ENCODE measurements at regions not wholly inside any gene's neighbourhood (a gene's known extent, or its start where the extent isn't known, plus 50 kb on each side); places are given as distances from the start of the nearest gene placed in this dataset.

DNA sequence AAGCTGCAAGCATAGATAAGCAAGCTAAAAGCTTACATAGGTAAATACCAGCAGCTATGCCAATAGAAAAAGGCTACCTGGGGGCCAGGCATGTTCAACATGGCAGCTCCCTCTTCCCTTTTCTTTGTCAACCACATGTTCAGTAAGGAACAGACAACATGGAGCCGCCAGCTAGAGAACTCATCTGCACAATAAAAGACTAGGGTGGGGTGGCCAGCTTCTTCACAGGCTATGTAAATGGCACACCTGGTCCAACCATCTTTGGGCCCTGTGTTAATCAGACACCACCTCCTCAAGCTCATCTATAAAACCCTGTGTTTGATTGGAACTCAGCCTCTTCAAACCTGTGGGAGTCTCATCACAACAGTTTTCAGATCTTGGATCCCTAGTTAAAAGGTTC, 129.7 kb upstream of the TMPO start:
- H3K4me1 Mint-ChIP-seq = no peaks in the 10 kb centered on the region
- peaks cover 2% of the 10 kb centered on the region for H3K36me3 Mint-ChIP-seq (ENCODE audit: low read depth)
- no peaks in the 10 kb centered on the region for H3K9me3 ChIP-seq (ENCODE audit: control insufficient read depth, low read length, poor library complexity, severe bottlenecking)
- no peak for DNase-seq
- no peak overlapping the region for H3K27ac Mint-ChIP-seq
- no peak overlapping the region for H3K4me3 Mint-ChIP-seq
- peaks cover 39% of the 10 kb centered on the region for H3K27me3 Mint-ChIP-seq
- ATAC-seq = no peak

DNA sequence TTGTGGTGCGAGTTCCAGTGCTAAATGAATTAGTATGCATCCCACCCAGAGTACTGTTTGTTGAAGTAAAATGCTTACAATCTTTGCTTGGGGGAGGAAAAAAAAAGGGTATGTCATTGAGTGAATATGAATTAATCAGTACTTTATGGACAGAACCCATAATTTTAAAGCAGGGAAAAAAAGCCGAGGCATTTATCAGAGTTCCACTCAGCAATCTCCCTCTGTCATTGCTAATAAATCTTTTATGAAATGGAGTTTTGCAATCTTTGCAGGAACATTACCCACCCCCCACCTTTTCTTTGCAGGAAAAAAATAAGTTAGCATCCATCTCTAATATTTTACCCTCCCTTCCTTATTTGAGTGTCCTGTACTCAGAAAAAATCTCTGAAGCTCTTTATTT, 127.9 kb upstream of the TMPO start:
- no peak overlapping the region for H3K27ac Mint-ChIP-seq
- ATAC-seq = no peak
- peaks cover 3% of the 10 kb centered on the region for H3K4me1 Mint-ChIP-seq
- peaks cover 4% of the 10 kb centered on the region for H3K36me3 Mint-ChIP-seq (ENCODE audit: low read depth)
- peaks cover 43% of the 10 kb centered on the region for H3K27me3 Mint-ChIP-seq
- H3K4me3 Mint-ChIP-seq = no peak overlapping the region
- no peaks in the 10 kb centered on the region for H3K9me3 ChIP-seq (ENCODE audit: control insufficient read depth, low read length, poor library complexity, severe bottlenecking)
- no peak for DNase-seq

DNA sequence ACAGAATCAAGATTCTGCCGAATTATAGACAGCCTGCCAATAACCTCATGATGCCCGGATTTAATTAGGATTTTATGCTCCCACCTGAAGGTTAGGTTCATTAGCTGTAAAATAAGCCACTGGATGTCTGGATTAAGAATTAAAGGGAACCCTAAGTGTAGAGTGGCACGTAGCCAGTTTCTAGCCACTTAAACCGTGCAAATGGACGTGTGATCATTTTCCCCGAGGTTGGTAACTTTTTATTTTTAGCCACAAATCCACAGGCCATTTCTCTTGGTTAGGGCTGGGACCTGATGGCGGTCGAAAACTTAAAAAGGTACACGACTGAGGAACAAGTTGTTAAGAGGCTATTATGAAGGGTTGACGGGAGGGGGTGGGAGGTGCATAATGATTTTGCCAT, 127.3 kb upstream of the TMPO start:
- no peaks in the 10 kb centered on the region for H3K9me3 ChIP-seq (ENCODE audit: control insufficient read depth, low read length, poor library complexity, severe bottlenecking)
- Mint-ChIP-seq H3K27me3 (peaks cover 47% of the 10 kb centered on the region), H3K4me1 (peaks cover 3% of the 10 kb centered on the region), H3K36me3 (ENCODE audit: low read depth) (peaks cover 4% of the 10 kb centered on the region), H3K27ac (no peak overlapping the region), H3K4me3 (no peak overlapping the region)
- ATAC-seq (no peak), DNase-seq (no peak)

DNA sequence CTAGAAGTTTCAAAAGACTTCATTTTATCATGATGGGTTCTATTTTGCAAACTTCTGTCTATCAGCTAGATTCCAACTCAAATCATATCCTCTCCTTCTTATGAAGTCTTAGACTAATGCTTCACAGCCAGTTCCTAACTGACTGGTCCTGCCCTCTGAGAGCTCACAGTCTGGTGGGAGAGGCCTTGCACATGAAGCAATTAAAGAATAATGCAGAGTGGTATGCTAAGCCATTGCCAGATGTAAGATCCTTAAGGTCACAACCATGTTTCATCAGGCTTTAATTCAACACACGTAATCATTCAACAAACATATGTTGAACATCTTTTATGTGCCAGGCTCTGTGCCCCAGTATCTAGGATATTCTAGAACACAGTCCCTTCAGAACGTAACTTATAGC, 125.8 kb upstream of the TMPO start:
- Mint-ChIP-seq H3K4me1 (peaks cover 3% of the 10 kb centered on the region), H3K27ac (no peak overlapping the region), H3K27me3 (peaks cover 46% of the 10 kb centered on the region)

DNA sequence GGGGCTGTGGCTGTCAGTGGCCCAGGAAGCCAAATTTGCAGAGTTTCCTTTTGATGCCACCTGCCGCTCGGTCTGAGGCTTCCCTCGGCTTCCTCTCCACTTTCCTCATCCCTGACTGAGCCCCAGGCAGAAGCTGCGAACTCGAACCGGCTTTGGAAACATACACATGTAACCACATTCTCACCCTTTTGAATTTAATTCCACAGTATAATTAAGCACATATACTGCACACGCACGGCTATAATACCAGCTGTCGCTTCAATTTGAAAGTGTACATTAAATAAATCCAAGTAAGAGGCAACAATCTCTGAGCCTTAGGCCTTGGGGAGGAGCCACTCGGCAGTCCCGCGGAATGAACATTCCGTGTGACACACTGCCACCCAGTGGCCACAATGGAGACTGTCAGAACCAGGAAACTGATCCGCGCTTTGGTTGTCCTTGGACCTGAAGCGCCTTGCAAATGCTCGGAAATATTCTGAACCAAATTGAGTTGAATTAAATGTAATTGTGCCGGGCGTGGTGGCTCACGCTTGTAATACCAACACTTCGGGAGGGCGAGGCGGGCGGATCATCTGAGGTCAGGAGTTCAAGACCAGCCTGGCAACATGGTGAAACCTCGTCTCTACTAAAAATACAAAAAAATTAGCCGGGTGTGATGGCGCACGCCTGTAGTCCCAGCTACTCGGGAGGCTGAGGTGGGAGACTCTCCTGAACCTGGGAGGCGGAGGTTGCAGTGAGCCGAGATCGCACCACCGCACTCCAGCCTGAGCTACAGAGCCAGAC, 117.9 kb upstream of the TMPO start:
- DNase-seq (peak; percentile 64 to 75 (median 67)), ATAC-seq (peak; percentile 96)
- H3K4me3 Mint-ChIP-seq = peak overlapping the region; percentile 94
- no peaks in the 10 kb centered on the region for H3K9me3 ChIP-seq (ENCODE audit: control insufficient read depth, low read length, poor library complexity, severe bottlenecking)
- peak overlapping the region; percentile 32 for H3K27ac Mint-ChIP-seq
- H3K36me3 Mint-ChIP-seq (ENCODE audit: low read depth) = no peaks in the 10 kb centered on the region
- peaks cover 4% of the 10 kb centered on the region for H3K27me3 Mint-ChIP-seq
- H3K4me1 Mint-ChIP-seq = peaks cover 16% of the 10 kb centered on the region

More for the DNA sequence above, 125.8 kb upstream of the TMPO start:
- no peak for DNase-seq
- peaks cover 4% of the 10 kb centered on the region for H3K36me3 Mint-ChIP-seq (ENCODE audit: low read depth)
- no peak overlapping the region for H3K4me3 Mint-ChIP-seq
- no peak for ATAC-seq
- no peaks in the 10 kb centered on the region for H3K9me3 ChIP-seq (ENCODE audit: control insufficient read depth, low read length, poor library complexity, severe bottlenecking)

DNA sequence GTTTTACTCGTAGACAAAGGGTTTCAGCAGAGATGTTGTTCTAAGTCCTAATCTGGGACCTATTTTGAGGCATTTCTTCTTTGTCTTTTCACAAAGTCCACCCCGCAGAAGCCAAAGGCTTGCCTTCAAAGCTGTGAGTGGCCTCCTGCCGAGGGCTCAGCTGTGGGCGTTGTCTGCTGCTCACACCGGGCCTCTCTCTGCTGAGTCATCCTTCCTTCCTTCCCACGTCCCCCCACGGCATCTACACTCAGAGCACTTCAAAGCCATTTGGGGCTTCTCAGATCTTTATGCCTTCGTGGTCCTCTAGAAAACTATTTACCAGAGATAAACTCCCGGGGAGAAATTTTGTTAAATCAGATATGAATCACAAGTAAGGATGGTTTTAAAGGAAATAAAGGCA, 115.9 kb upstream of the TMPO start:
- H3K27ac Mint-ChIP-seq = peak overlapping the region; percentile 39
- peak; percentile 65 for ATAC-seq
- no peaks in the 10 kb centered on the region for H3K27me3 Mint-ChIP-seq
- no peaks in the 10 kb centered on the region for H3K9me3 ChIP-seq (ENCODE audit: control insufficient read depth, low read length, poor library complexity, severe bottlenecking)
- DNase-seq = peak; percentile 7 to 32 (median 30)
- peaks cover 16% of the 10 kb centered on the region for H3K4me1 Mint-ChIP-seq
- H3K4me3 Mint-ChIP-seq = peak overlapping the region; percentile 50
- no peaks in the 10 kb centered on the region for H3K36me3 Mint-ChIP-seq (ENCODE audit: low read depth)

DNA sequence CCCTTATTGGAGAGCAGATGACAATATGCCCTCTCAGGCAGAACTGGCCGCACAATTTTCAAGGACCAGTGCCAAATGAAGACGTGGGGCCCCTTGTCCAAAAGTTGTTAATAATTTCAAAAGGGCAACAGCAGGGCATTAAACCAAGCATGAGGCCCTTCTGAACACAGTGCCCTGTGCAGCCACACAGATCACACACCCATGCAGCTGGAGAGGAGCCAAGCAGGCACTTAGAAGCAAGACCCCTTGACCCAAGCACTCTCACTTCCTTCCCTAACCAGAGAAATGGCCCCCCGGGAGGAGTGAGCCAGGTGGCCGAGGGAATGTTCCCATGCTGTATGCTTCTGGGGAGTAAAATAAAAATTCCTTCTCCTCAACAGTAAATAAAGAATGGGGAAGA, 114.0 kb upstream of the TMPO start:
- Mint-ChIP-seq H3K4me1 (peaks cover 24% of the 10 kb centered on the region), H3K4me3 (no peak overlapping the region), H3K27ac (no peak overlapping the region), H3K36me3 (ENCODE audit: low read depth) (no peaks in the 10 kb centered on the region), H3K27me3 (no peaks in the 10 kb centered on the region)
- ATAC-seq (no peak), DNase-seq (no peak)
- no peaks in the 10 kb centered on the region for H3K9me3 ChIP-seq (ENCODE audit: control insufficient read depth, low read length, poor library complexity, severe bottlenecking)

DNA sequence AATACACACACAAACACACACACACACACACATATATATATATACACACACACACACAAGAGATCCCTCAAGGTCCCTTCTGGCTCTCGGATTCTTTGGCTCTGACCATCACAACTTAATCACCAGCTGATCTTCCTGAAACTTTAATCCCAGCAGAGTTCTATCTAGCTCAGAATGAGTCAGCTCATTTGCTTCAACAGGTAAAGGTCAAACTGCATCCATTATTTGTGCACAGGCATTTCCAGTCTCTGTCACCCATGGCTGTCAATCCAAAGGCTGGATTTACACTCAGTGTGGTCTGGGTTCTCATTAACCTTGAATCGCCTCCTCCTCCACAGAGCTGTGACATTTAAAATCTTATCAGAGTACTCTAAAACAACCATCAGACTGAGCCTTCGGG, 113.3 kb upstream of the TMPO start:
- H3K4me3 Mint-ChIP-seq = no peak overlapping the region
- no peaks in the 10 kb centered on the region for H3K36me3 Mint-ChIP-seq (ENCODE audit: low read depth)
- DNase-seq (no peak), ATAC-seq (no peak)
- no peaks in the 10 kb centered on the region for H3K9me3 ChIP-seq (ENCODE audit: control insufficient read depth, low read length, poor library complexity, severe bottlenecking)
- peaks cover 23% of the 10 kb centered on the region for H3K4me1 Mint-ChIP-seq
- no peak overlapping the region for H3K27ac Mint-ChIP-seq
- H3K27me3 Mint-ChIP-seq = no peaks in the 10 kb centered on the region

DNA sequence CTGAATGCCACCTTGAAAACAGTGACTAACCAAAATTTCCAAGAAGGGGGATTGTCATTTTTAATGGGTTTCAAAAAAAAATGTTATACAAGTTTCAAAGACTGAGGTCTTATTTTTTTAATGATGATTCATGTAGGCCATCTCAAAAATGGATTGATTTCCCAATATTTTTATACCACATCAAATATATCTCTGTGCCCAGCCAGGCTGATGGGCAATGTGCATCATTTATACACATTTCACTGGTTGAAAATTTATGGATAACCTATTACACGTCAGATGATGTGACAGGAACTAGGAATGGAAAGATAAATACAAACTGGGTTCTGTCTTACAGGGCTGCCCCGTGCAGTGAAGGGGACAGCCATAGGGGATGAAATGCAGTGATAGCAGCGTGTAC, 112.7 kb upstream of the TMPO start:
- peaks cover 17% of the 10 kb centered on the region for H3K4me1 Mint-ChIP-seq
- ATAC-seq (no peak), DNase-seq (no peak)
- no peak overlapping the region for H3K4me3 Mint-ChIP-seq
- no peaks in the 10 kb centered on the region for H3K36me3 Mint-ChIP-seq (ENCODE audit: low read depth)
- H3K27ac Mint-ChIP-seq = no peak overlapping the region
- no peaks in the 10 kb centered on the region for H3K27me3 Mint-ChIP-seq
- H3K9me3 ChIP-seq (ENCODE audit: control insufficient read depth, low read length, poor library complexity, severe bottlenecking) = no peaks in the 10 kb centered on the region

DNA sequence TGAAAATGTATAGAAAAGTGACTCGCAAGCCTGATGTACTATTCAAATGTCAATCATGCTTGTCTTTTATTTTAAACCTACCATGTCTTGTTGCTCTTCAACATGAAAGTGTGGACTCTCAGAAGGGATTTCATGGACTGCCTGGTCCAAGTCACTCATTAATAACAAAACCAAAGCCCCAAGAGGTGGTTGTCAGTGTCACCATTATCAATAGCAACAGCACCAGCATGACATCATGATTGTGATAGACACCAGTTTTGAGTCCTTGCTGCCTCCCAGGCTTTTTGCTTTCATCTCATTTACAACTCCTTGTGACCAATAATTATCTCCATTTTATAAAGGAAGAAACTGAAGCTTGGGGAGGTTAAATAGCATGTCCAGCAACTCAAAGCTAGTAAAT, 112.0 kb upstream of the TMPO start:
- H3K9me3 ChIP-seq (ENCODE audit: control insufficient read depth, low read length, poor library complexity, severe bottlenecking) = no peaks in the 10 kb centered on the region
- DNase-seq (no peak), ATAC-seq (no peak)
- no peak overlapping the region for H3K4me3 Mint-ChIP-seq
- peaks cover under 1% of the 10 kb centered on the region for H3K36me3 Mint-ChIP-seq (ENCODE audit: low read depth)
- peaks cover 3% of the 10 kb centered on the region for H3K27me3 Mint-ChIP-seq
- H3K4me1 Mint-ChIP-seq = peaks cover 17% of the 10 kb centered on the region
- no peak overlapping the region for H3K27ac Mint-ChIP-seq

DNA sequence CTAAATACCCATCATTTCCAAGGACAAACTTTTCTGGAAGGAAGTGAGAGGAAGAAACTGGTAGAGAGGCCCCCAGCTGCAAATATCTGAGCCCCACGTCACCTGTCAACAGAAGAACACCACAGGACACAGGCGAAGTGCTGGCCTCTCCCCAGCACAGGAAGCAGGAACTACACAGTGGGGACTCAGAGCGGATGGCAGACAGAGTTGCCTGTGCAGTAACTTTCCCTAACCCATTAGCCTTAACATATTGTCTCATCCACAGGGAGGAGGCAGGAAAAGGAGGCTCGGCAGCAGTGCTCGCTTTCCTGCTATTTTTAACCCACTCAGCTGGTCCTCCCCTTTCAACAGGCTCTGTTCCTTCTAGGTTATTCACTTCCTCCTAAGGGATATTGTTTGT, 111.5 kb upstream of the TMPO start:
- no peak overlapping the region for H3K27ac Mint-ChIP-seq
- no peak for DNase-seq
- no peaks in the 10 kb centered on the region for H3K9me3 ChIP-seq (ENCODE audit: control insufficient read depth, low read length, poor library complexity, severe bottlenecking)
- peaks cover 4% of the 10 kb centered on the region for H3K36me3 Mint-ChIP-seq (ENCODE audit: low read depth)
- no peak for ATAC-seq
- no peak overlapping the region for H3K4me3 Mint-ChIP-seq
- H3K4me1 Mint-ChIP-seq = peaks cover 20% of the 10 kb centered on the region
- H3K27me3 Mint-ChIP-seq = peaks cover 6% of the 10 kb centered on the region

DNA sequence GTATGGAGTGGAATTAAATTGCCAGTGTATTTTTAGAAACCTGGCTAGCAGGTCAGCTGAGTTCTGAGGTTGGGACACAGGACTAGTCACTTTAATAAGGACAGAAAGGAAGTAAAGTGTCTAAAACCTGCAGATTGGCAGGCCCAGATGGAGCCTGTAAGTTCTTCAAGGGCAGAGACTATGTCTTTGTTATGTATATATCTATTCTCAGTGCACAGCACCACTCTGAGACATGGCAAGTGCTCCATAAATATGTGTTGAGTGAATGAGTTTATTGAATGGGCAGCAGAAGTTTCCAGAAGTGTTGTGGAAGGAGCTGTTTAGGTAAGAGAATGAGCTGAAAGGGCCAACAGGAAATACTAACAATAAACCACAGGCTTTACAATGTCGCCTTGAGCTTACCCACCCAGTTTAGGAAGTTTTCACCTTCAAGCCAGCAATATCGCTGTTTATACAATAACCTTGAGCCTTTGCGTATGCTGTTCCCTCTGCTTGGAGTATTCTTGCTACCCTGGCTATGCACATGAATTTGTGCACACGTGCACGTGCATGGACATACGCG, 109.5 kb upstream of the TMPO start:
- H3K36me3 Mint-ChIP-seq (ENCODE audit: low read depth) = peaks cover 4% of the 10 kb centered on the region
- H3K4me1 Mint-ChIP-seq = peaks cover 11% of the 10 kb centered on the region
- H3K9me3 ChIP-seq (ENCODE audit: control insufficient read depth, low read length, poor library complexity, severe bottlenecking) = no peaks in the 10 kb centered on the region
- H3K4me3 Mint-ChIP-seq = no peak overlapping the region
- peaks cover 6% of the 10 kb centered on the region for H3K27me3 Mint-ChIP-seq
- DNase-seq = no peak
- H3K27ac Mint-ChIP-seq = no peak overlapping the region
- no peak for ATAC-seq

DNA sequence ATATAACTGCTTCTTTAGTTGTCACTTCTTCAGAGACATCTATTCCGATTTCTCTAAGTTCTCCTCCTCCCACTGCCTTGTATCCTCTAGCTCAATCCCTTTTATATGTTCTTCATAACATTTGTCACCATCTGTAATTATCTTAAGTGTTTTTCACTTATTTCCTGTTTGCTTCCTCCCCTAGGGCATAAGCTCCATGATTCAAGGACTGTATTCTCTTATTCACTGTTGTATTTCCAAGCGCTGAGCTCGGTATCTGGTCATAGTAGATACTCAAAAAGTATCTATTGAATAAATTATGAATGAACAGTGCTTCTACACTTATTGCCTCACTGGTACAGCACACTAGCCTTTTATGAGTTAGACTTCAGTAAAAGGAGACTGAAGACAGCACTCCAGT, 109.0 kb upstream of the TMPO start:
- DNase-seq (no peak), ATAC-seq (no peak)
- Mint-ChIP-seq H3K27me3 (peaks cover 6% of the 10 kb centered on the region), H3K27ac (no peak overlapping the region), H3K4me3 (no peak overlapping the region), H3K36me3 (ENCODE audit: low read depth) (peaks cover 4% of the 10 kb centered on the region), H3K4me1 (peaks cover 11% of the 10 kb centered on the region)
- no peaks in the 10 kb centered on the region for H3K9me3 ChIP-seq (ENCODE audit: control insufficient read depth, low read length, poor library complexity, severe bottlenecking)

DNA sequence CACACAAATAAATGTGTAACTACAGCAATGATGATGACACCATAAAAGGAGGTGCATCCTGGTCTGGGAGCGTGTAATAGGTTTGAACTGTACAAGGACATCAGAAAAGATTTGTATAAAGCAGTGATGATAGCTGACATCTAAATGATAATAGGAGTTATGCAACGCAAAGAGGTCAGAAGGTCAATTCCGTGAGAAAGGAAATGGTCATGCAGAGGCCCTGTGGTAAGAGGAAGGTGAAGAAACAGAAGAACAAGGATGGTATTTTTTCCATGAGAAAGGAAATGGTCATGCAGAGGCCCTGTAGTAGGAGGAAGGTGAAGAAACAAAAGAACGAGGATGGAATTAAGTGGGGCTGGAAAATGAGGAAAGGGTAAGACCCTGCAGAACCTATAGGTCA, 106.7 kb upstream of the TMPO start:
- H3K27me3 Mint-ChIP-seq = peaks cover 10% of the 10 kb centered on the region
- H3K4me1 Mint-ChIP-seq = peaks cover 11% of the 10 kb centered on the region
- DNase-seq (no peak), ATAC-seq (no peak)
- no peak overlapping the region for H3K4me3 Mint-ChIP-seq
- H3K9me3 ChIP-seq (ENCODE audit: control insufficient read depth, low read length, poor library complexity, severe bottlenecking) = no peaks in the 10 kb centered on the region
- no peak overlapping the region for H3K27ac Mint-ChIP-seq
- peaks cover 4% of the 10 kb centered on the region for H3K36me3 Mint-ChIP-seq (ENCODE audit: low read depth)

Measured in T-helper 17 cell (primary cell).